ENCODE measurements at regions not wholly inside any gene's neighbourhood (a gene's known extent, or its start where the extent isn't known, plus 50 kb on each side); places are given as distances from the start of the nearest gene placed in this dataset.

DNA sequence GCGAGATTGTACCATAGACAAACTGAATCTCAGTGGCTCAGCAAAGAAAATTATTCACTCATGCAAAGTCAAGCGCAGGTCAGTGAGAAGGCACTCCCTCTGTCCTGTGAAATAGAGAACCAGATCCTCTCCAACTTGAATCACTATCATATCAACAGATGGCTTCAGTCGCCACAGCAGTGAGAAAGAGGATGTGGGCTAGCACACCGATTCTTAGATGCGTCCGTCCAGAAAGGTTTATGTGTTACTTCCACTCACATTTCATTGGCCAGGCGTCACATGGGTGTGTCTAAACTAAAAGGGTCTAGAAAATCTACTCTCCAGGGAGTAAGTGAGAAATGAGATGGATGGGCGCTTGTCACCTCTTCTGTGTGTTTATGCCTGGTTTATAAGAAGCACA lies 141.6 kb upstream of the KBTBD8 start:
- Histone ChIP-seq H3K36me3 (ENCODE audit: control insufficient read depth, insufficient read depth, low read length) (no peaks in the 10 kb centered on the region), H3K27me3 (replicated peaks; ENCODE audit: control insufficient read depth, insufficient read depth, low read length) (no peaks in the 10 kb centered on the region), H3K4me3 (replicated peaks; ENCODE audit: low read depth, low read length) (no peak overlapping the region)
- peak; percentile 6 for DNase-seq (ENCODE audit: extremely low read depth, insufficient read length)
- TF ChIP-seq, protein P1, sequence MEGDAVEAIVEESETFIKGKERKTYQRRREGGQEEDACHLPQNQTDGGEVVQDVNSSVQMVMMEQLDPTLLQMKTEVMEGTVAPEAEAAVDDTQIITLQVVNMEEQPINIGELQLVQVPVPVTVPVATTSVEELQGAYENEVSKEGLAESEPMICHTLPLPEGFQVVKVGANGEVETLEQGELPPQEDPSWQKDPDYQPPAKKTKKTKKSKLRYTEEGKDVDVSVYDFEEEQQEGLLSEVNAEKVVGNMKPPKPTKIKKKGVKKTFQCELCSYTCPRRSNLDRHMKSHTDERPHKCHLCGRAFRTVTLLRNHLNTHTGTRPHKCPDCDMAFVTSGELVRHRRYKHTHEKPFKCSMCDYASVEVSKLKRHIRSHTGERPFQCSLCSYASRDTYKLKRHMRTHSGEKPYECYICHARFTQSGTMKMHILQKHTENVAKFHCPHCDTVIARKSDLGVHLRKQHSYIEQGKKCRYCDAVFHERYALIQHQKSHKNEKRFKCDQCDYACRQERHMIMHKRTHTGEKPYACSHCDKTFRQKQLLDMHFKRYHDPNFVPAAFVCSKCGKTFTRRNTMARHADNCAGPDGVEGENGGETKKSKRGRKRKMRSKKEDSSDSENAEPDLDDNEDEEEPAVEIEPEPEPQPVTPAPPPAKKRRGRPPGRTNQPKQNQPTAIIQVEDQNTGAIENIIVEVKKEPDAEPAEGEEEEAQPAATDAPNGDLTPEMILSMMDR (IDR thresholded peaks at IDR 0.05; ENCODE audit: insufficient read depth, low read length, poor library complexity, severe bottlenecking) = no peak

DNA sequence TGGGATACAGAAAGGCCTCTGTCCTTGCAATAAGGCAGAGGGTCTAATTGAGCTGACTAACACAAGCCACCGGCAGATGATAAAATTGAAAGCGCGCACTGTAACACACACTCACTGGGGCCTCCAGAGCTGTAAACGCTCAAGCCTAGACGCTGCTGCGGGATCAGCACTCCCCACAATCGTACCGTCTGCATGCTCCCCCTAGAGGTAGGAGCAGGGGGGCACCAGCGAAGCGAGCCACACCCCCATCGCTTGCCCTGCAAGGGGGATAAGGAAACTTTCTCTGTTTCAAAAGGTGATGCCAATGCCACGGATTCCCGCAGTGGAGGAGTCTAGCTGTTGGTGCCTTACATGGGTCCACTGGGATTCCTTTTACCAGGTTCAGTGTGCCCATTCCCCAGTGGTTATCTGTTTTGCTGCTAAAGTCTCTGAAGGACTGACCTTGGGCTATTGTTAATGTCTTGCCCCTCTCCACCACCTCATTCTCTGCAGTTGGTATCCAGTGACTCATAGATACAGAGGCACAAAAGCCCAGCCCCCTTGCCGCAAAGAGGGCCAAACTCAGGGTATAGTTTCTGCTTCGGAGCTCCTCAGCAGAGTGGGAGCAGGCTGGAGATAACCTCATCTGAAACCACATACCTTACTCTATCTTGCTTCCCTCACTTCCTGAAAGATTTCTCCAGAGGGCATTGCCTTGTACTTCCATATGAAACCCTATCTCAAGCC lies 139.3 kb upstream of the KBTBD8 start:
- no peaks in the 10 kb centered on the region for H3K27me3 ChIP-seq (replicated peaks; ENCODE audit: control insufficient read depth, insufficient read depth, low read length)
- H3K36me3 ChIP-seq (ENCODE audit: control insufficient read depth, insufficient read depth, low read length) = no peaks in the 10 kb centered on the region
- no peak for DNase-seq (ENCODE audit: extremely low read depth, insufficient read length)
- TF ChIP-seq, protein P1 (IDR thresholded peaks at IDR 0.05; ENCODE audit: insufficient read depth, low read length, poor library complexity, severe bottlenecking) = no peak
- no peak overlapping the region for H3K4me3 ChIP-seq (replicated peaks; ENCODE audit: low read depth, low read length)

DNA sequence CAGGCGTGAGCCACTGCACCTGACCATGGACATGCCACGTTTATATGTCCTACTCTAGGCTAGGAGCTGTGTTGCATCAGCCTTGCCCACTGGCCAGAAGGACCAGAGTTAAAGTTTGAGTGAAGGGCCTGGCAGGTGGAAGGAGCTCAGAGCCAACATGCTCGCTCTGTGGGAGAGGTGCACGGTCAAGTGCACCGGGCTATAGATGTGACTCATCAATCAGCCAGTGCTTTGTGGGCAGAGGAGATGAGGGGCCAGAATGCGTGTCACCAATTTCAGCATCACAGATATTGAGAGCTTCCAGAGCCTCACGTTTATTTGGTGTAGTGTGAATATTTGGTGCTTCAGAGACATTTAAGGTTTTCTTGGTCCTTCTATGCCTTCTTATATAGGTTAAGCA lies 137.3 kb upstream of the KBTBD8 start:
- no peak overlapping the region for H3K4me3 ChIP-seq (replicated peaks; ENCODE audit: low read depth, low read length)
- TF ChIP-seq, protein P1 (IDR thresholded peaks at IDR 0.05; ENCODE audit: insufficient read depth, low read length, poor library complexity, severe bottlenecking) = no peak
- no peaks in the 10 kb centered on the region for H3K27me3 ChIP-seq (replicated peaks; ENCODE audit: control insufficient read depth, insufficient read depth, low read length)
- DNase-seq (ENCODE audit: extremely low read depth, insufficient read length) = no peak
- no peaks in the 10 kb centered on the region for H3K36me3 ChIP-seq (ENCODE audit: control insufficient read depth, insufficient read depth, low read length)

DNA sequence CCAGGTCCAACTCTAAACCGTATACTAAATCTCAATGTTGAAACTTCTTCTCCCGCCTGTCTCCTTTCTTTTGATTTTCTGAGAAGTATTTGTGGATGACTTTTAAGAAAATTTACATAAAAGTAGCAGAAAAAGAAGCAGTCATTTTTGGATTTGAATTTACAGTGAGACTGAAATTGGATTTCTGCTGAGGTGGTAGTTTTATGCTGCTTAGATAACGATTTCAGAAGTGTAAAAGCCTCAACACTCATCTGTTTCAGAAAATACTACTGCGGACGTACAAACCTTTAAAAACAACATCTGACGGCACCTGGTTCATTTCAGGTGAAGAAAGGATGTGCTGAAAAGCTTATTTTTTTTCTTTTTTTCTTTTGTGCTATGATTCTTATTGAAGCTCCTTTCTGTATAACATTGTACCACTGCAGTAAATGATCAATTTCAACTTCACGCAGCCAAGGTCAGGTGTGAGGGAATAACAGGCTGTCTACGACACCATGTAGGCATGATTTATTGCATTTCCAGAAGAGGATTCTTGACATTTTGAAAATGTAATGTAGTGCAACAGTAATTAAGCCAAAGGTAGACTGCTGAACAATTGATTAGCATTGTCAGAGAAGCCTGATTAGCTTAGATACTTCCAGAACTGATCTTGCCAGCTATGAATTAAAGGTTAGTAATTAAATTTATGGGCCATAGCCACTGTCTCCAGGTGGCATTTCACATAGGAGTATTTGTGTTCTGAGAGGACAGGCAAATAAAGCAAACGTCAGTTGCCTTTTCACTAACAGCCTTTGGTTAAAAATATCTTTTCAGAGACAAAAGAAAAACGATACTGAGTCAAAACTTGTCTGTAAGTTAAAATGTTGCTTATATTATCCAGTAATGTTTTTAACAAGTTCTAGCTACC lies 134.6 kb upstream of the KBTBD8 start:
- no peak for DNase-seq (ENCODE audit: extremely low read depth, insufficient read length)
- Histone ChIP-seq H3K27me3 (replicated peaks; ENCODE audit: control insufficient read depth, insufficient read depth, low read length) (no peaks in the 10 kb centered on the region), H3K4me3 (replicated peaks; ENCODE audit: low read depth, low read length) (no peak overlapping the region), H3K36me3 (ENCODE audit: control insufficient read depth, insufficient read depth, low read length) (no peaks in the 10 kb centered on the region)
- TF ChIP-seq, protein P1 (IDR thresholded peaks at IDR 0.05; ENCODE audit: insufficient read depth, low read length, poor library complexity, severe bottlenecking) = no peak

DNA sequence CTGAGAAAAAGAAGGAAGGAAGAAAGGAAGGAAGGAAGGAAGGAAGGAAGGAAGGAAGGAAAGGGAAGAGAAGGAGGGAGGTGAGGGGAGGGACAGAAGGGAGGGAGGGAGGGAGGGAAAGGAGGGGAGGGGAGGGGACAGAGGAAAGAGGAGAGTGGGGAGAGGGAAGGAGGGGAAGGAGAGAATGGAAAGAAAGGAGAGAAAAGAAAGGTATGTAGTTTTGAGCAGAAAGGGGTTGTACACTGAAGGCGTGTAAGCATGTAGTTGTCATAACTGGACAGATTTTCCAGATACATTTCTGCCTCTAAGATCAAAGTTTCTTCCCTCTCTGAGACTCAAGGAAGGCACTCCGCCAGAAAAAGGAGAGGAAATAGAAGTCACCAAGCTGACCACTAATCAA lies 113.4 kb upstream of the KBTBD8 start:
- TF ChIP-seq, protein P1 (IDR thresholded peaks at IDR 0.05; ENCODE audit: insufficient read depth, low read length, poor library complexity, severe bottlenecking) = no peak
- H3K4me3 ChIP-seq (replicated peaks; ENCODE audit: low read depth, low read length) = no peak overlapping the region
- H3K36me3 ChIP-seq (ENCODE audit: control insufficient read depth, insufficient read depth, low read length) = no peaks in the 10 kb centered on the region
- no peaks in the 10 kb centered on the region for H3K27me3 ChIP-seq (replicated peaks; ENCODE audit: control insufficient read depth, insufficient read depth, low read length)
- DNase-seq (ENCODE audit: extremely low read depth, insufficient read length) = no peak

Measured in GM06990 (cell line).